Thyroid gland (tissue), 4 donors: ENCODE measurements at regions not wholly inside any gene's neighbourhood (a gene's known extent, or its start where the extent isn't known, plus 50 kb on each side); places are given as distances from the start of the nearest gene placed in this dataset.
"Not testable (repeated sequence)": the region's sequence is repeated elsewhere in the genome, so short reads cannot be mapped to it uniquely, and the experiment has no call there.

Source experiments
- DNase-seq, 2 donors: peaks; one replicate each; pipeline ENCODE4 v3.0.0-alpha.2; 2019
- H3K27ac ChIP-seq, 3 donors: fragments of 200-600 bp; sonication (generic); 1 replicate in 2 of 3; 2 replicates in 1 of 3; pipeline ENCODE4 v1.5.1; 2016 to 2019; ENCODE audit warnings: mild to moderate bottlenecking in 1 of 3, moderate library complexity in 1 of 3
- H3K27me3 ChIP-seq: fragments of 200-600 bp; sonication (generic); one replicate; pipeline ENCODE4 v1.5.1; 2019
- H3K36me3 ChIP-seq, 2 donors: fragments of 200-600 bp; sonication (generic); one replicate each; pipeline ENCODE4 v1.5.1; 2016 to 2019
- H3K4me1 ChIP-seq, 2 donors: fragments of 200-600 bp; sonication (generic); one replicate each; pipeline ENCODE4 v1.5.1; 2017 to 2019
- H3K4me3 ChIP-seq, 3 donors: fragments of 200-600 bp; sonication (generic); replicated peaks in 1 of 3; 1 replicate in 2 of 3; 2 replicates in 1 of 3; pipeline ENCODE4 v1.5.1; 2016; ENCODE audit warnings: mild to moderate bottlenecking in 1 of 3
- H3K9me3 ChIP-seq: fragments of 200-600 bp; sonication (generic); one replicate; pipeline ENCODE4 v1.5.1; 2017
- CTCF ChIP-seq, 6 experiments: fragments of 200-600 bp in 3 of 6; fragments of 450-650 bp in 3 of 6; sonication (generic) in 3 of 6; IDR thresholded peaks; one replicate each; pipeline ENCODE4 v1.5.1; 2016 to 2019; ENCODE audit warnings: antibody characterized with exemption in 6 of 6, mild to moderate bottlenecking in 2 of 6, inconsistent platforms in 1 of 6, moderate library complexity in 1 of 6
- POLR2A ChIP-seq, 2 donors: fragments of 450-650 bp; IDR thresholded peaks; one replicate each; pipeline ENCODE4 v1.6.1; 2017; ENCODE audit warnings: antibody characterized with exemption in 2 of 2, mild to moderate bottlenecking in 2 of 2, moderate library complexity in 1 of 2
- WGBS, 2 donors: methylation state at CpG; one replicate each; pipeline ENCODE4 v1.1.5; 2017; 5-methylcytosine and 5-hydroxymethylcytosine counted together
- intact Hi-C: fragments of 100-400 bp; cut with DNase I; formaldehyde crosslinking; loops from one replicate; pipeline ENCODE4 v1.15.1; 2023

GRCh38 chr4:25991340-25991739 lies 77.3 kb downstream of the SMIM20 start:
- 68 to 90% methylated on average over 3 of the region's 3 CpGs for WGBS, 2 donors
- Histone ChIP-seq H3K27me3 (no peaks in the 10 kb centered on the region), H3K9me3 (no peaks in the 10 kb centered on the region), H3K4me3 (no peak overlapping the region), H3K36me3 (no peaks in the 10 kb centered on the region), H3K27ac (no peak overlapping the region), H3K4me1 (peaks cover 0 to 5% of the 10 kb centered on the region in 2 donors)
- intact Hi-C loops: no loop called here
- TF ChIP-seq CTCF (IDR thresholded peaks at IDR 0.05) (no peak), POLR2A (IDR thresholded peaks at IDR 0.05) (no peak)
- no peak for DNase-seq

GRCh38 chr4:25993395-25994185 lies 79.6 kb downstream of the SMIM20 start:
- TF ChIP-seq POLR2A (IDR thresholded peaks at IDR 0.05): no peak
- TF ChIP-seq CTCF (IDR thresholded peaks at IDR 0.05): peak in 1 of 6 experiments; percentile 7
- no peaks in the 10 kb centered on the region for H3K27me3 ChIP-seq
- H3K4me3 ChIP-seq: no peak overlapping the region
- H3K9me3 ChIP-seq: no peaks in the 10 kb centered on the region
- H3K36me3 ChIP-seq: no peaks in the 10 kb centered on the region
- intact Hi-C loops: no loop called here
- DNase-seq: no peak
- peaks cover 0 to under 1% of the 10 kb centered on the region in 2 donors for H3K4me1 ChIP-seq
- WGBS, 2 donors: 60 to 61% methylated on average over 15 to 16 of the region's 16 CpGs
- H3K27ac ChIP-seq: no peak overlapping the region

GRCh38 chr4:25994577-25994976 lies 80.6 kb downstream of the SMIM20 start:
- H3K27ac ChIP-seq, H3K36me3 ChIP-seq, DNase-seq, H3K4me1 ChIP-seq, H3K4me3 ChIP-seq, H3K27me3 ChIP-seq, H3K9me3 ChIP-seq, intact Hi-C loops: not testable (repeated sequence)
- 72% methylated on average over 4 of the region's 4 CpGs for WGBS, 2 donors

- intact Hi-C loops: no loop called here
- TF ChIP-seq CTCF (IDR thresholded peaks at IDR 0.05) (no peak), POLR2A (IDR thresholded peaks at IDR 0.05) (no peak)
- H3K4me1 ChIP-seq: no peaks in the 10 kb centered on the region
- DNase-seq: no peak
- WGBS, 2 donors: 81 to 93% methylated on average over 2 of the region's 2 CpGs
- no peaks in the 10 kb centered on the region for H3K36me3 ChIP-seq
- H3K4me3 ChIP-seq: no peak overlapping the region
- no peak overlapping the region for H3K27ac ChIP-seq
- no peaks in the 10 kb centered on the region for H3K27me3 ChIP-seq
- H3K9me3 ChIP-seq: no peaks in the 10 kb centered on the region
Observed at GRCh38 chr4:26000274-26000950, 86.4 kb downstream of the SMIM20 start.

GRCh38 chr4:26001413-26001812 lies 87.4 kb downstream of the SMIM20 start:
- Histone ChIP-seq H3K4me1 (no peaks in the 10 kb centered on the region), H3K27ac (no peak overlapping the region), H3K4me3 (no peak overlapping the region), H3K9me3 (no peaks in the 10 kb centered on the region), H3K27me3 (no peaks in the 10 kb centered on the region), H3K36me3 (no peaks in the 10 kb centered on the region)
- intact Hi-C loops: no loop called here
- TF ChIP-seq CTCF (IDR thresholded peaks at IDR 0.05): no peak
- TF ChIP-seq POLR2A (IDR thresholded peaks at IDR 0.05): no peak
- WGBS, 2 donors: 82 to 96% methylated on average over 3 of the region's 3 CpGs
- DNase-seq: no peak
